Suppressor macrophage (primary cell): ENCODE measurements at regions not wholly inside any gene's neighbourhood (a gene's known extent, or its start where the extent isn't known, plus 50 kb on each side); places are given as distances from the start of the nearest gene placed in this dataset.
"Not testable (repeated sequence)": the region's sequence is repeated elsewhere in the genome, so short reads cannot be mapped to it uniquely, and the experiment has no call there.

Experiments
- DNase-seq, 4 experiments: peaks; one replicate each; pipeline ENCODE4 v3.0.0-alpha.2; 2020 to 2022

GRCh38 chr10:61040399-61041016, 96.5 kb upstream of the RHOBTB1 start:
- DNase-seq, result no peak

- DNase-seq, result no peak
These were observed 95.9 kb upstream of the RHOBTB1 start for GRCh38 chr10:61039868-61040267.

- not testable (repeated sequence) for DNase-seq
These were observed 93.4 kb upstream of the RHOBTB1 start for GRCh38 chr10:61037261-61037830.

- DNase-seq, result not testable (repeated sequence)
These were observed 92.2 kb upstream of the RHOBTB1 start for GRCh38 chr10:61036148-61036547.

GRCh38 chr10:61031341-61031740, 87.4 kb upstream of the RHOBTB1 start:
- DNase-seq, result no peak

GRCh38 chr10:61029411-61029810, 85.4 kb upstream of the RHOBTB1 start:
- DNase-seq, result no peak

GRCh38 chr10:61028861-61029361, 84.9 kb upstream of the RHOBTB1 start:
- no peak for DNase-seq

- peak in 2 of 4 experiments; percentile 33 to 36 for DNase-seq
These were observed 80.8 kb upstream of the RHOBTB1 start for GRCh38 chr10:61024856-61025201.

GRCh38 chr10:61024151-61024855, 80.3 kb upstream of the RHOBTB1 start:
- DNase-seq, result no peak

- DNase-seq, result no peak
These were observed 79.1 kb upstream of the RHOBTB1 start for GRCh38 chr10:61023053-61023452.

GRCh38 chr10:61021926-61022325, 77.9 kb upstream of the RHOBTB1 start:
- no peak for DNase-seq

- no peak for DNase-seq
These were observed 76.6 kb upstream of the RHOBTB1 start for GRCh38 chr10:61020420-61021158.

GRCh38 chr10:61018146-61018545, 74.2 kb upstream of the RHOBTB1 start:
- no peak for DNase-seq

- no peak for DNase-seq
These were observed 72.6 kb upstream of the RHOBTB1 start for GRCh38 chr10:61016630-61017029.

- DNase-seq, result no peak
These were observed 72.0 kb upstream of the RHOBTB1 start for GRCh38 chr10:61016007-61016406.

- DNase-seq, result no peak
These were observed 66.9 kb upstream of the RHOBTB1 start for GRCh38 chr10:61010863-61011262.

GRCh38 chr10:61003069-61003468, 59.1 kb upstream of the RHOBTB1 start:
- DNase-seq, result not testable (repeated sequence)

- DNase-seq, result no peak
These were observed 57.7 kb upstream of the RHOBTB1 start for GRCh38 chr10:61001731-61002122.

- DNase-seq, result peak in 1 of 4 experiments; percentile 4
These were observed 57.1 kb upstream of the RHOBTB1 start for GRCh38 chr10:61000769-61001730.

- DNase-seq, result no peak
These were observed 54.9 kb upstream of the RHOBTB1 start for GRCh38 chr10:60998932-60999331.

- DNase-seq, result no peak
These were observed 50.1 kb upstream of the RHOBTB1 start for GRCh38 chr10:60994128-60994527.
